Endometrial microvascular endothelial cells (primary cell): ENCODE measurements at regions not wholly inside any gene's neighbourhood (a gene's known extent, or its start where the extent isn't known, plus 50 kb on each side); places are given as distances from the start of the nearest gene placed in this dataset.

Experiments
- in situ Hi-C: cut with HindIII; loops from 2 replicates; pipeline ENCODE4 v1.10.0; 2017; ENCODE audit warnings: low sequenced_read_pairs, low pct_unique_long_range_greater_than_20kb; ENCODE audit errors: inconsistent ontology term

DNA sequence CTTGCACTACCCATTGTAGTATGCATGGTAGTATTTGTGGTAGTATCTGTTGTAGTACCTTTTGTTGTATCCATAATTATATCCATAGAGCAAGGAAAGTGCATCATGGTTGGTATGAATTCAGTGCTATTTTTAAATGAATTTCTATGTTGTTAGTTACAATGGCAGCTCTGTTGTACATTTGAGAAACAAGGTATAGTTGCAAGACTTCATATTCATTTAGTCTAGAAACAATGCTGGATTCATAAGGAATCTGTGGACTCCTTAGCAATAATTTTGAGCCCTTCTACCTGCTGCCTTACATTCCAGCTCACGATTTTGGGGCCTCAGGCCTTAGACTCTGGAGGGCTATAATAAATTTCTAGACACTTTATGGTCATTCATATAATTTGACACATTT lies 141.8 kb downstream of the FAM43A start:
- in situ Hi-C loops = no loop called here

DNA sequence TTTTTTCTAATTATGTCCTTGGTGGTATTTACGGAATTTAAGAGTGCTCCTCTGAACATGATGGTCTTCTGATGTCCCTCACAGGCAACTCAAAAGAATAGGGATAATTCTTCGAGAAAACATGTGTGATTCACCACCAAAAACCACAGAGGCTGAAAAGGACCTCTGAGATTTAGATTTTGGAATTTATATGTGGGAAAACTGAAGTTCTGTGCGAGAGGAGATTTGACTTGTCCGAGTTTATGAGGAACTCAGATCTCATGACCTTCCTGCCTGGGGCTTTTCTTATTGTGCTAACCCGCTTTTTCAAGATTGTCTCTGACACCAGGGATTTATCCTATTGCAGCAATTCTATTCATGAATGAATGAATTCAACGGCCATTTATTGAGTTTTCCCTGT lies 142.4 kb downstream of the FAM43A start:
- in situ Hi-C loops = no loop called here

DNA sequence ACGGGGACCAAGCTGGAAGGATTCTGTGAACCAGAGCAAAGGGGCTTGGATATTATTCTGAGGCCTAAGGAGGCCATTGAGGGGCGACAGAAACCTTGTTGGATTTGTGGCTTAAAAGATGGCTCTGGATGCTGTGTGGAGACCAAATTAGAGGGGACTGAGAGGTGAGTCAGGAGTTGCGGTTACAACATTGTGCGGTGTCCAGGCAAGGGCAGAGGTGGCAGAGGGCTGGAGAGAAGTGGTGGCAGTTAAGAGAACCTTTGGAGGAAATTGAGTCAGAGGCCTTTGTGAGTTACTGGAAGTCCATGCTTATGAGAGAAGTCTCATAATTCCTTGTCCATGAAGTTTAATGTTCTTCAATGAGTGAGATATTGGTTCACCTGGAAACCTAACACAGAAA lies 143.2 kb downstream of the FAM43A start:
- in situ Hi-C loops = no loop called here

DNA sequence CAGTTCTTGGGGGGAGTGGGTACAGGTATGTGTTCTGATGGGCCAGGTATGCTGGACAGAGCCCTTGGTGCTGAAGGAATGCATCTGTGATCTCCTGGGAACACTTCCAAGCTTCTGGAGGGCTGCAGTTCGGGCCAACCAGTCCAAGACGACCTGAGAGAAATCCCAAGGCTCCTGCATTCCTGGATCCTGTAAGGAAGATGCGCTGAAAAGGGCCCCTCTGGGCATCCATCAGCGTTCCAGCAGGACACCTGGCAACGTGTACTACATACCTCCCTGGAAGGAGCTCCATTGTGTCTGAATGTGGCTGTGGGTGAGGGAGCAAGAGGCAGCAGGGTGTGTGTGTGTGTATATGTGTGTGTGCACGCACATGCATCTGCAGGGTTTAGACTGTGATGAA lies 144.7 kb downstream of the FAM43A start:
- in situ Hi-C loops = no loop called here

DNA sequence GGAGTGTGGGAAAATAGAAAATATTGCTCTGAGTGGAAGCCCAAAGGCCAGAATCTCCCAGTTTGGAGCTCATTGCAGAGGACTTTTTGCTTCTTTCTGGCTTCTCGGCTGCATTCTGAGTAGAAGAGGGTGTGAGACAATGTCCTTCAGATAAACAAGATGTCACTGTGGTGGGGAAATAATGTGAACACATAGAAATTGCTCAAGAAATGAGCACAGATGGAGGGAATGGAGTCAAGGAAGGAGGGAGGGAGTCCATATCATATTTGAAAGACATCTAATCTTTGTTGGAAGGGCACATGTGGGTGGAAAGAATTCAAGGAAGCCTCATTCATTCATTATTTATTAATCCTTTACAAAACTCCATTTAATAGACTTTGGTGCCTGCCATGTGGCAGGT lies 145.3 kb downstream of the FAM43A start:
- in situ Hi-C loops = no loop called here

DNA sequence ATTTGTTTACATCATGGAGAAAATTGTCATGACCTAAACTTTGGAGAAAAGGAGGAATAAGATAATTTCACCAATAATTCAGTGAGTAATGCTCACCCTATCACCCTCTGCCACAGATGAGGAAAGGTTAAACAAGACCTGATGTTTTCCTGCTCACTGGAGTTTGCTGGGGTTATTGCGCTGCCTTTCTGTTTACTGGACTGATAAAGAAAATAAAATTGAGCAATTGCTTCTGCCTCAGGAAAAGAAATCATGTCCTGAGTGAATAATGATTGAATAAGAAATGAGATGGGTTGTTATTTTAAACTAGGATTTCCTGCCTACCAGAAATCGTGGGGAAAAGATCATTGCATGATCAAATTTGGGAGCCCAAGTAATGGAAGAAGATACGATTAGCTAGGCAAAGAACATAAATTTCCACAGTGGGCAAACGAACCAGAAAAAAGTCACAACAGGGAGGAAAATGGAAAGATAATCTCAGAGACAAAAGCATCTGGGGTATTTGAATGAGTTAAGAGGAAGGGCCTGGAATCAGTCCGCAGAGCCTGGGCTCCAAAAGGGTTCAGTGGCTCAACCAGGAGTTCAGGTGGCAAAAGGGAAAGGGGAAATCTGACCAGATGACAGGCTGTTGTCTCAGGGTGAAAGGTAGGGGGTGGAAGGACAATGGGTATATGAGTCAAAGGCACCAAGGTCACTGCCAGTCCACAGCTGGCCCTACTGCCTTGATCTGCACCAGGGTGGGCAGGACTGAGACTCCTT lies 146.8 kb downstream of the FAM43A start:
- in situ Hi-C loops = no loop called here

DNA sequence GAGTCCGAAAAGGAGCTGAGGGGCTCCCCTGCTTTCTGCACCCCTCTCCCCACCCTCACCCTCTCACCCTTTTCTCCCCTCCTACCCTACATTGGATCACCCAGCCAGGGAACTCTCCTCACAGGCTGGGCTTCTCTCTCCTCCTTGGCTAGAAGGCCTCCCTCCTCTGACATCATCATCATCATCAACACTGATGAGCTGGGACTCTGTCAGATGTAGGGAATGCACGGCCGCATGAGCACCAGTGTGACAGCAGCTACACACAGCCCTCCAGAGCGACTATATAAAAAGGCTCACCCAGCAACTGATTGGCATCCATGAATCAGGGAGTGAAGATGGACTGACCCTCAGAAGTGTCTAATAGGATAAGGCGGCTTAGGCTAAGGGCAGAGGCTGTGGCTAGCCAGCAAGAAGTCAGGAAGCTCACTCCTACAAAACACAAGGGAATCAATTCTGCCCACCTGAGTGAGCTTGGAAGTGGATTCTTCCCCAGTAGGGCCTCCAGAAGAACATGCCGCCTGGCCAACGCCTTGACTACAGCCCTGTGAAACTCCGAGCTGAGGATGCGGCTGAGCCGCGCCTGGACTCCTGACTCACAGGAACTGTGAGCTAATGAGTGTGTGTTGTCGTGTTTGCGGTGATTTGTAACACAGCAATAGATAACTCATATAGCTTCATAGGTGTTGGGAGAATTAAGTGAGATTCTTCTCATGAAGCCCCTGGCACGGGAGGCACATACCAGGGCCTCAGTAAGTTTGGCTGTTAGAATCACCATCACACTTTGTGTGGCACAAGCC lies 147.6 kb downstream of the FAM43A start:
- in situ Hi-C loops = no loop called here

DNA sequence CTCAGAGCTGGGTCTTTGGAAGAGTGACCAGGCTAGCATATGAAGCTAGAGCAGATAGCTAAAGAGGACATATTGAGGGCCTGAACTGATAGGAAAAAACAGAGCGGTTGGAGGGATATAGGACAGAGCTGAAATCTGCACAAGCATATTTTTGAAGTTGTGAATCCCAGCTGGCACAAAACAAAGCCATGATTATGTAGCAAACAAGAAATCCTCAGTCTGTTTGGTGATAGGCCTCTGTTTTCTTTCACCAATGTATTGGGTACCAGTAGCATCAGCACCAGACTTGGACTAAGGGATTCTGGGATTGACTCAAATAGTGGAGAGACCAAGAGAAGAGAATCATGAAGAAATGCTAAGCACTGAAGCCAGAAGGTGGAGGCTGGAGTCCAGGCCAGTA lies 151.0 kb downstream of the FAM43A start:
- in situ Hi-C loops = no loop called here

DNA sequence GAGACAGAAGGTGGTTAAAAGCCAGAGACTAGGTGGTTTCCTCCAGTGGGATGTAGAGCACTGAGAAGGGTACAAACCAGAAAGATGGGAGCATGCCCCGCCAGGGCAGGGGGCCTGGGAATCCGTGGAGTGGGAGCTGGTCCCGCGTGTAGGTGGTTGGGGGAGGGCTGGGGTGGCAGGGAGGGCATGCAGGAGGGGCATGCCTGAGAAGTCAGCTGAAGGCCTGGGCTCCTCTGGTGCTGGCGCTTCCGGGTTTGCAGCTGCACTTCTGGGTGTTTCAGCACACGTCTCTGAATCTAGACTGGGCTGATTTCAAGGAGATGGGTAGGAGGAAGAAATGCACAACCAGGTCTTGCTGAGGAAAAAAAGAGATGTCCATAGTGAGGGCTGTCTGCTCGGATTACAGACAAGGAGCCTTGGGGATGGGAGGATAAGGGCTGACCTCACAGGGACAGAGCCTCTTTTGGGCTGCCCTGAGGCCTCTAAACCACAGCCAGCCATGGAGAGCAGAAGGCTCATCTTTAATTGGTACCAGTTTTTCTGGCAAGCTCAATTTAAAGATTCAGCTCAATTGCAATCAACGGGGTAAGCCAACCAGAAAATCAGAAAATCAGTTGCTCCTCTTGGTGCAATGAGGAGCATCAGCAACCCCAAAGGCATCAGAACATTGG lies 151.9 kb downstream of the FAM43A start:
- in situ Hi-C loops = no loop called here

DNA sequence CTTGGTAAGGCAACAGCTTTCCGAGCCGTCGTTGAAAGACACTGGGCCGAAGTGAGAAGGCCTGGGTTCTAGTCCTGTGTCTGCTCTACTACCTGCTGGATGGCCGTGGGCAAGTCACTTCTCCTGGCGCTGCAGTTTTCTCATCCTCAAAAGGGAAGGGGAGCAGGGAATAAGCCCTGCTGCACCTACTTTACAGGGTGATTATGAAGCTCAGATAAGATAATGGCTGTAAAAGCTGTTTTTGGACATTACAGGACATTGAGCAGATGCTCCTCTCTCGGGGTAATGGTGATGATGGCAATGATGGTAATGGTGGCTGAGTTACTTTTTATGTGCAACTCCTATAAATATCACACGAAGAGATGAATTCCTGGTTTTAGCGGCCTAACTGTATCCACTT lies 152.6 kb downstream of the FAM43A start:
- in situ Hi-C loops = no loop called here

DNA sequence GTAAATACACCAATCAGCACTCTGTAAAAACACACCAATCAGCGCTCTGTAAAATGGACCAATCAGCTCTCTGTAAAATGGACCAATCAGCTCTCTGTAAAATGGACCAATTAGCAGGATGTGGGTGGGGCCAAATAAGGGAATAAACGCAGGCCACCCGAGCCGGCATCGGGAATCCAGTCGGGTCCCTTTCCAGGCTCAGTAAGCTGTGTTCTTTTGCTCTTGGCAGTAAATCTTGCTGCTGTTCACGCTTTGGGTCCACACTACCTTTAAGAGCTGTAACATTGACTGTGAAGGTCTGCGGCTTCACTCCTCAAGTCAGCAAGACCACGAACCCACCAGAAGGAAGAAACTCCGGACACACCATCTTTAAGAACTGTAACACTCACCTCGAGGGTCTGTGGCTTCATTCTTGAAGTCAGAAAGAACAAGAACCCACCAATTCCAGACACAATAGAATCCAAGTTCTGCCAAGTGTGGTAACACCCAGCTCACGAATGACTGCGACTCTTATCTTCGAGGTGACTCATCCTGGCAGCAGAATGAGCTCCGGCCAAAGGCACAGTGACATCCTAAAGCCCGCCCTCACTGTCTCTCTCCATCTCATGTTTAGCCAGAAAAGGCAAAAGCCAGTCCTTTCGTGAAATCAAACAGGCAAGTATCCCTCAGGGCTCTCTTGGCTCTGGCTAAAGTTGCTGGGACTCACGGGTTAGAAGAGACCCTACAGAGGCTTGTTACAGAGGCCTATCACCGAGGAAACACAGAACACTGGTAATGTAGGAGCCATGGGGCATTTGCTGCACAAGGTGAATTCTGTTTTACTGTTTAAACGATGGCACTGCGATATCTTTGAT lies 155.2 kb downstream of the FAM43A start:
- in situ Hi-C loops = no loop called here

DNA sequence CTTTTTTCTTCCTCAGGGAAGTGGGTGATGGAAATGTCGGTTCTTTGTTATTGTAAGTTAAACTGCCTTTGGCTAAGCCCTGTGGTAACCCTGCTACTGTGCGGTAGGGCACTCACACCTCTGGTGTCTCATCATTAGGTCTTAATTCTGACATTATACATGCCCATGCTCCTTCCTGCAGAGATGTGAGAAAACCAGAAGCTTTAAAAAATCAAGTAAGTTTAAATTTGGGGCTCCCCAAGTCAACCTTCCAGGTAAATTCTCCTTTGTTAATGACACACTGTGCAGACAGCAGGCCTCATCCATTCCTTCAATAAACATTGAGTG lies 155.8 kb downstream of the FAM43A start:
- in situ Hi-C loops = no loop called here

DNA sequence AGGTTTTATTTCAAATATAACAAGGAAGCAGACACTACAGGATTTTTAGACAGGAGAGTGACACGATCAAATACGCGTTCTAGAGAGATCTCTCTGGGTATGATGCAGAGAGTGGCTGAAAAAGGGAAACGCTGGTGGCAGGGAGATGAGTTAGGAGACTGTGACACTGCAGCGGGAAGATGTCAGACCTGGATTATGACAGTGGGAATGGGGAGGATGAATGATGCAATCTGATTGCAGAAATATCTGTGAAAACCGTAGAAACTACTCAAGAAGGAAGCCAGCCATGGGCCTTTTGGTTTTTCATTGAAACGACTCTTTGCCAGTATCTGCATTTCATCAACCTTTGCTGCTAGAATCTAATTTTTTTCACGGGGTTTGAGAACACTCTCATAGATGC lies 157.9 kb downstream of the FAM43A start:
- in situ Hi-C loops = no loop called here

DNA sequence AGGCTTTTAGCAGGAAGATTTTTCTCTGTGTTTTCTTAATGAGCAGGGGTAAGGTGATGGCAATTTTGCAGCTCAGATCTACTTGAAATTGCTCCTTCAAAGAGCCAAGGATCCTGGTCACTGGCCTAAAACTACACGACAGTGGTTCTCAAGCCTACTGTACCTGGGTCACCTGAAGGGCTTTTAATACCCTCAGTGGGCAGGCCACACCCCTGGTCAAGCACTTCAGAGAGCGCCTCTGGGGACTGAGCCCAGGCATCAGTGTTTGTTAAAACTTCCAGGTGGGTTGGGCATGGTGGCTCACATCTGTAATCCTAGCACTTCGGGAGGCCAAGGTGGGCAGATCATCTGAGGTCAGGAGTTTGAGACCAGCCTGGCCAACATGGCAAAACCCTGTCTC lies 158.4 kb downstream of the FAM43A start:
- in situ Hi-C loops = no loop called here

DNA sequence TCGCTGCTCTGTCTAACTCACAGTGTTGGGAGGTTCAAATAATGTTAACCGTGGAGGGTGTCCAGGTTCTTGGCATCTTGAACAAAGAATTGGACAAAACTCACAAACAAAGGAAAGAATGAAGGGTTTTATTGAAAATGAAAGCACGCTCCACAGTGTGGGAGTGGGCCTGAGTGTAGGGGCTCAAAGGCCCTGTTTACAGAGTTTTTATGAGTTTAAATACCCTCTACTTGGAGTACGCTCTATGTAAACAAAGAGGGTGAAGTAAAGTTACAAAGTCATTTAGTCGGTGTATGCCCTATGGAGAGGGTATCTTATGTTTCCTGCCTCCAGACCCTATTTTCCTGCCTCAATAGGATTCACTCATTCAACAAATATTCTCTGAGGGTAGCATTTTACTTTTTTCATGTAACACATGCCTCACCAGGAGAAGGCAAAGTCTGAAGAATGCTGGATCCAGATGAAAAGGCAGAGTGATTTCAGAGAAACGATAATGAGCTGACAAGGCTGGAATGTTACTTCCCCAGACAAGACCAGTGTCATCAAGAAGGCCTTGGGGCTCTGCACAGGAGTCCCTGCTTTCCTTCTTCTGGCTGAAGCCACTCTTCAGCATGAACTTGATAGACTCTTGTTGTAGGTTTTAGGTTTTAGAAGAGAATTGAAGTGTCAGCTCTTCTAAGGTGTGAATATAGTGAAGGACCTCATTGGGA lies 163.6 kb downstream of the FAM43A start:
- in situ Hi-C loops = no loop called here

DNA sequence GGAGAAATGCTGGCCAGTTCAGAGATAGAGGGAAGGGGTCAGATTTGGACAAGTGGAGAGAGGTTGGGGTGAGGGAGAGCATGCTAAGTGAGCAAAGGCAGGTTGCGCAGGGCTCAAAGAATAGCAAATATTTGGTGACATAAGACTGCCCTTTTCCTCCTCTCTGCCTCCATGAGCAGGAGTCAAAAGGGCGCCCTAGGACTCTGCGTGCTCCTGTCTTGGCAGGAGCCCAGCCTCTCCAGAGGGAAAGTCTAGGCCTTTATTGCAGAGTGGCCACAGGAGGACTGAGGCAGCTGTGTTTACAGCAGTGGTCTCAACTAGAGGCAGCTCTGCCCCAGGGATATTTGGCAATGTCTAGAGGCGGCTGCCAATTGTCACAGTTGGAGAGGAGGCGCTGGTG lies 165.6 kb downstream of the FAM43A start:
- in situ Hi-C loops = loop anchor here (25.0 kb wide), 1 partner anchor 164 kb away; the partner anchor contains the start of gene FAM43A

DNA sequence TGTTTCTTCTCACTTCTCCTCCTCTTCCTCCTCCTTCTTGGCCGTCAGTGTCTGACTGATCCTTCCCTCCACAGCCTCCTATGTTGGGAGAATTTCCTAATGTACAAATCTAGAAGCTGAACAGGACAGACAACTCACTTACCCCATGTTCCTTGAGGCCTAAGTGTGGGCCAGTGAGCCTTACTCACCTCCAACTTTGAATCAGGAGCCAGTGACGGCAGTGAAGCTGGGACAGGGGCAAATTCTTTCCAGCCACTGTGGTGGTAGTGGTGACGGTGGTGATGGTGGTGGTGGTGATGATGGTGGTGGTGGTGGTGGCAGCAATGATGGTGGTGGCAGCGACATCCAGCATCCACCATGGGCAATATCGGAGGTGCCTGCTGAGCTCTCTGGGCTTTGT lies 166.3 kb downstream of the FAM43A start:
- in situ Hi-C loops = loop anchor here (25.0 kb wide), 1 partner anchor 165 kb away; the partner anchor contains the start of gene FAM43A

DNA sequence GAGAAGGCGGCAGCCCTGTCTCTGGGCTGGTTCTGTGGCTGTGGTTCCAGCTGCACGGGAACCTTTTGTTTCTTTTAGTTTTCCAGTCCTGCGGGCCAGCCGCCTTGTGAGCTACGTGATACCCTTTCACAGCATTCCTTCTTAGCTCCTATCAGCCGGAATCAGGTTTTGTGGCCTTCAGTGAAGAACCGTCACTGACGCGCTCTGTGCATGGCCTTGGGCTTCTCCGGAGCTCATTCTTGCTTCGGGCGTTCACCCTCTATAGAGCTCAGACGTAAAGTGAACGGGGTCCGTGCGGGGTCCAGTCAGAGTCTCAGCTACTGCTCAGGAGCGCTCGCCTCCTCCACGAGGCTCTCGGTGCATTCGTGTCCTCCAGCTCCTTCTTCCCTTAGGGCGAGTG lies 166.7 kb downstream of the FAM43A start:
- in situ Hi-C loops = loop anchor here (25.0 kb wide), 1 partner anchor 165 kb away; the partner anchor contains the start of gene FAM43A
